ENCODE measurements at regions not wholly inside any gene's neighbourhood (a gene's known extent, or its start where the extent isn't known, plus 50 kb on each side); places are given as distances from the start of the nearest gene placed in this dataset.

DNA sequence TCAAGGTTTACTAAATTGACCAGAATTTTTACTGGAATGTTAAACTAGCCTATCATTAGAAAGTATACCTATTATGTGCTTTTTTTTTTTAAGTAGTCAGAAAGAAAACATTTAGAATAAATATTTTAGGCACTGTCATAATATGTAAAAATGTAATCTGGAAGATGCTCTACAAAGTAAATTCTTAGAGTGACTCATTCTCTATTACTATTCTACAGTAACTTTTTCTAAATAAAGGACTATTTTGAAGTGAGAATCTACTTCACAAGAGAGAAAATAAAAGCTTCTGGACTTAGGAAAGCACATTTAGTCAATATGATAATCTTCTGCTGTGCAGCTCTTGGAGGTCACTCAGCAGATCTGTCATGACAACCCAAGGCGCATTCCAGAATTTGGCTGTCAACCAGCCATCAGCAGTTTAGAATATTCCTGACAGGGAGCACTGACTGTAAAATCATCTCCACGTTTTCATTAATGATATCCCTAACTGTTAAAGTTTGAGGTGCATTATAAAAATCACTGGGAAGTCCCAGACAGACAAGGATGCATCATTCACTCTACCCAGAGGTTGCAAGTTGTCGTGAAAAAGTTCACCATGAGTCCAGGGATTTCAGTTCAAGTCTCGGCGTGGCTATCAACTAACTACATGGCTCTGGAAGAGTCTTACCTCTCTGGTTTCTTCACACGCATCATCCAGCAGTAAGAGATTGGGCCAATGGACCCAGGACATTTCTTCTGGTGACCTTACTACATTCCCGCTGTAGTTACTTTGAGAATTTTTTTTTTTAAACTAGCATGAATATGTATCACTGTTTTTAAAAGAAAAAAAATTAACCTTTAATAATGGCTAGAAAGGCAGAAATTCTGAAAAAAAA is 374.9 kb downstream of the GJA1 start:
- ATAC-seq (no peak), DNase-seq (ENCODE audit: low read depth, low spot score) (no peak)
- in situ Hi-C loops (cut with HindIII; ENCODE audit: low pct_unique_long_range_greater_than_20kb, low sequenced_read_pairs) (no loop called here), intact Hi-C loops (cut with micrococcal nuclease; ENCODE audit: unreplicated experiment) (no loop called here)
- Histone ChIP-seq H3K27me3 (ENCODE audit: control insufficient read depth, insufficient read depth, low read length) (no peaks in the 10 kb centered on the region), H3K4me3 (ENCODE audit: low read depth in 2 of 2, low read length in 2 of 2) (no peak overlapping the region), H3K36me3 (ENCODE audit: control insufficient read depth, insufficient read depth, low read length) (no peaks in the 10 kb centered on the region), H3K4me1 (ENCODE audit: control insufficient read depth, insufficient read depth, low read length) (no peaks in the 10 kb centered on the region), H3K27ac (ENCODE audit: low read length) (no peak overlapping the region), H3K9me3 (ENCODE audit: control insufficient read depth, insufficient read depth, low read depth, low read length) (no peaks in the 10 kb centered on the region)
- TF ChIP-seq POLR2AphosphoS5 (IDR thresholded peaks at IDR 0.05; ENCODE audit: low read depth, low read length) = no peak
- TF ChIP-seq TCF7L2 (IDR thresholded peaks at IDR 0.05; ENCODE audit: low read depth, low read length) = no peak
- TF ChIP-seq REST (IDR thresholded peaks at IDR 0.05; ENCODE audit: insufficient read depth in 1 of 2, low read depth in 2 of 2, low read length in 1 of 2) = no peak
- TF ChIP-seq SIN3A (IDR thresholded peaks at IDR 0.05; ENCODE audit: borderline replicate concordance, insufficient read depth, low read depth, low read length) = no peak
- no peak for TF ChIP-seq CTCF (IDR thresholded peaks at IDR 0.05)
- POLR2A ChIA-PET = interaction anchor here (0.7 kb wide), 1 partner anchor 179 kb away, joined by 3 read pairs; no protein-coding TSS in a partner anchor
- BruUV-seq (replicated peaks) = no TSS peak
- CTCF ChIA-PET = no interaction called here

DNA sequence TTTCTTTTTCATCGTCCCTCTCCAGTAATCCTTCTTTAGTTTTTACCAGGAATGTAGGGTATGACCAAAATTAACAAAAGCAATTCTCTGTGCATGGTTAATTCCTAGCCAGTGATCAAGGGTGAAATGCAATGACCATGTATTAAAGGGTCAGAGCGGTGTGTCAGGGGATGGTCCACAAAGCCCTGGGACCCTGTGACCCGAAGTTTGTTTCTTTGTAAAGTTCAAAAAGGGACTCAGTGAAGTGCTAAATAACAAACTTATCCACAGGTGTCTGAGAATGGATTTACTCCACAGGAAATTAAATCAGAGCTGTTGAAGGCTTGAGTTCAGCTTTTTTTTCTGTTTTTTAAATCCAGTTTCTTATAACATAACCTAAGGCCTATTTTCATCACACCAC is 375.7 kb downstream of the GJA1 start:
- ChIA-PET CTCF (no interaction called here), POLR2A (no interaction called here)
- no peaks in the 10 kb centered on the region for H3K27me3 ChIP-seq (ENCODE audit: control insufficient read depth, insufficient read depth, low read length)
- H3K27ac ChIP-seq (ENCODE audit: low read length) = no peak overlapping the region
- H3K36me3 ChIP-seq (ENCODE audit: control insufficient read depth, insufficient read depth, low read length) = no peaks in the 10 kb centered on the region
- no peak overlapping the region for H3K4me3 ChIP-seq (ENCODE audit: low read depth in 2 of 2, low read length in 2 of 2)
- no TSS peak for BruUV-seq (replicated peaks)
- H3K9me3 ChIP-seq (ENCODE audit: control insufficient read depth, insufficient read depth, low read depth, low read length) = no peaks in the 10 kb centered on the region
- H3K4me1 ChIP-seq (ENCODE audit: control insufficient read depth, insufficient read depth, low read length) = no peaks in the 10 kb centered on the region
- ATAC-seq (no peak), DNase-seq (ENCODE audit: low read depth, low spot score) (no peak)
- intact Hi-C loops (cut with micrococcal nuclease; ENCODE audit: unreplicated experiment) (no loop called here), in situ Hi-C loops (cut with HindIII; ENCODE audit: low pct_unique_long_range_greater_than_20kb, low sequenced_read_pairs) (no loop called here)
- TF ChIP-seq CTCF (IDR thresholded peaks at IDR 0.05) (no peak), SIN3A (IDR thresholded peaks at IDR 0.05; ENCODE audit: borderline replicate concordance, insufficient read depth, low read depth, low read length) (no peak), REST (IDR thresholded peaks at IDR 0.05; ENCODE audit: insufficient read depth in 1 of 2, low read depth in 2 of 2, low read length in 1 of 2) (no peak), POLR2AphosphoS5 (IDR thresholded peaks at IDR 0.05; ENCODE audit: low read depth, low read length) (no peak), TCF7L2 (IDR thresholded peaks at IDR 0.05; ENCODE audit: low read depth, low read length) (no peak)

Data from Panc1 (cell line).